Tibial artery (tissue), 4 donors: ENCODE measurements at regions not wholly inside any gene's neighbourhood (a gene's known extent, or its start where the extent isn't known, plus 50 kb on each side); places are given as distances from the start of the nearest gene placed in this dataset.

Source experiments
- DNase-seq, 2 donors: peaks; one replicate each; pipeline ENCODE4 v3.0.0-alpha.2; 2019
- H3K27ac ChIP-seq, 2 donors: fragments of 200-600 bp; sonication (generic) in 1 of 2; 1 replicate in 1 of 2; 2 replicates in 1 of 2; pipeline ENCODE4 v1.5.1; 2018 to 2019; ENCODE audit warnings: mild to moderate bottlenecking in 1 of 2
- H3K27me3 ChIP-seq, 2 donors: fragments of 200-600 bp; sonication (generic) in 1 of 2; one replicate each; pipeline versions ENCODE4 v1.5.1 to v1.6.0; 2016 to 2019
- H3K36me3 ChIP-seq, 3 donors: fragments of 200-600 bp; sonication (generic) in 2 of 3; one replicate each; pipeline ENCODE4 v1.5.1; 2016 to 2019; ENCODE audit warnings: mild to moderate bottlenecking in 2 of 3
- H3K4me1 ChIP-seq, 4 donors: fragments of 200-600 bp; sonication (generic) in 2 of 4; 1 replicate in 3 of 4; 2 replicates in 1 of 4; pipeline ENCODE4 v1.5.1; 2016 to 2019
- H3K4me3 ChIP-seq, 2 donors: fragments of 200-600 bp; sonication (generic) in 1 of 2; 1 replicate in 1 of 2; 2 replicates in 1 of 2; pipeline ENCODE4 v1.5.1; 2018 to 2019; ENCODE audit warnings: mild to moderate bottlenecking in 2 of 2
- H3K9me3 ChIP-seq, 3 donors: fragments of 200-600 bp; sonication (generic) in 1 of 3; one replicate each; pipeline ENCODE4 v1.5.1; 2016 to 2019
- intact Hi-C: fragments of 100-400 bp; cut with DNase I; formaldehyde crosslinking; loops from one replicate; pipeline ENCODE4 v1.15.0; 2023; ENCODE audit warnings: low total_unique reads
- TF ChIP-seq, protein P1 (sequence below), 2 experiments: fragments of 200-600 bp in 1 of 2; fragments of 450-650 bp in 1 of 2; IDR thresholded peaks; one replicate each; pipeline ENCODE4 v1.5.1; 2017 to 2019; ENCODE audit warnings: antibody characterized with exemption in 2 of 2, mild to moderate bottlenecking in 1 of 2, moderate library complexity in 1 of 2

DNA sequence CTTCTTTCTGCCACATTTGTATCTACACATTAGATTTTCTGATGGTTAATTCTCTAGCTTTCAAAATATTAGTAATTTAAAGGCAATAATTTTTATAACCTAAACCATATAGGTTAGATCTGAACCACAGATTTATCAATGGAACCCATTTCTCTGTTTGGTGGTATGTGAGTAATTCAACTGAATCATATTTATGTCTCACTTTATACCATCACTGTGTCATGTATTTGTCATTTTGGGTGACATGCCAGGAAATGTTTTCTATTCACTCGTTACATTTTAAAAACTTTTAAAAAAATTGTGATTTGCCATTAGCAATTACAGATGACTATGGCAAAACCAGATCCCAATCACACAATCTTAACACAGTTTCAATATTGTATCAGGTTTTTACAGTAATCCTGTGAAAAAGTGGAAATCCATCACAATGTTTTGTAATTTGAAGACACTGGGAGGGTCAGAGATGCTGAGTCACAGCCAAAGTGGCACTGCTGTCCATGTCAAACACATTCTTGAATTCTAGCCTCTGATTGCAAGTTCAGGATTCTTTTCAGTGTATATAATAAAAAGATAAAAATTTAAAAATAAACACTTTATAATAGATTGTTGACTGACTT is 356.0 kb upstream of the RBMS3 start:
- no peaks in the 10 kb centered on the region for H3K4me1 ChIP-seq
- TF ChIP-seq, protein P1, sequence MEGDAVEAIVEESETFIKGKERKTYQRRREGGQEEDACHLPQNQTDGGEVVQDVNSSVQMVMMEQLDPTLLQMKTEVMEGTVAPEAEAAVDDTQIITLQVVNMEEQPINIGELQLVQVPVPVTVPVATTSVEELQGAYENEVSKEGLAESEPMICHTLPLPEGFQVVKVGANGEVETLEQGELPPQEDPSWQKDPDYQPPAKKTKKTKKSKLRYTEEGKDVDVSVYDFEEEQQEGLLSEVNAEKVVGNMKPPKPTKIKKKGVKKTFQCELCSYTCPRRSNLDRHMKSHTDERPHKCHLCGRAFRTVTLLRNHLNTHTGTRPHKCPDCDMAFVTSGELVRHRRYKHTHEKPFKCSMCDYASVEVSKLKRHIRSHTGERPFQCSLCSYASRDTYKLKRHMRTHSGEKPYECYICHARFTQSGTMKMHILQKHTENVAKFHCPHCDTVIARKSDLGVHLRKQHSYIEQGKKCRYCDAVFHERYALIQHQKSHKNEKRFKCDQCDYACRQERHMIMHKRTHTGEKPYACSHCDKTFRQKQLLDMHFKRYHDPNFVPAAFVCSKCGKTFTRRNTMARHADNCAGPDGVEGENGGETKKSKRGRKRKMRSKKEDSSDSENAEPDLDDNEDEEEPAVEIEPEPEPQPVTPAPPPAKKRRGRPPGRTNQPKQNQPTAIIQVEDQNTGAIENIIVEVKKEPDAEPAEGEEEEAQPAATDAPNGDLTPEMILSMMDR (IDR thresholded peaks at IDR 0.05) = no peak
- H3K36me3 ChIP-seq = no peaks in the 10 kb centered on the region
- intact Hi-C loops = no loop called here
- no peak overlapping the region for H3K27ac ChIP-seq
- no peaks in the 10 kb centered on the region for H3K9me3 ChIP-seq
- no peak overlapping the region for H3K4me3 ChIP-seq
- no peak for DNase-seq
- H3K27me3 ChIP-seq = no peaks in the 10 kb centered on the region

DNA sequence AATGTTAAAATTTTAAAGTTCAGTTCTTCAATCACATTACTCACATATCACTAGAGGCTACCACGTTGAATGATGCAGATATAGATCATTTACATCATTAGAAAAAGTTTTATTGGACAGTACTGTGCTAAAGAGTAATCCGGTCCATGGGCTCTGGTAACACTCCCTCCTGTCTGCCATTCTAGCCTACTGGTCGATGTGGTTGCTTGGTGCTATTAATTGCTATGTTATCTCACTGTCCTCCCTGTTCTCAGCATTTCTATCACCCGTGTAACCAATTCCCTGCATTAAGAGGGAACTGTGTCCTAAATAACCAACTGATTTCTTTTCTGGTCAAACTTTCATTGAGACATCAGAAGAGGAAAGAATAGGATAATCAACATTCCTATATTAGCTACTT is 347.5 kb upstream of the RBMS3 start:
- DNase-seq = no peak
- TF ChIP-seq, protein P1 (IDR thresholded peaks at IDR 0.05) = no peak
- Histone ChIP-seq H3K4me3 (no peak overlapping the region), H3K36me3 (no peaks in the 10 kb centered on the region), H3K9me3 (no peaks in the 10 kb centered on the region), H3K27ac (no peak overlapping the region), H3K27me3 (no peaks in the 10 kb centered on the region), H3K4me1 (no peaks in the 10 kb centered on the region)
- intact Hi-C loops = no loop called here

DNA sequence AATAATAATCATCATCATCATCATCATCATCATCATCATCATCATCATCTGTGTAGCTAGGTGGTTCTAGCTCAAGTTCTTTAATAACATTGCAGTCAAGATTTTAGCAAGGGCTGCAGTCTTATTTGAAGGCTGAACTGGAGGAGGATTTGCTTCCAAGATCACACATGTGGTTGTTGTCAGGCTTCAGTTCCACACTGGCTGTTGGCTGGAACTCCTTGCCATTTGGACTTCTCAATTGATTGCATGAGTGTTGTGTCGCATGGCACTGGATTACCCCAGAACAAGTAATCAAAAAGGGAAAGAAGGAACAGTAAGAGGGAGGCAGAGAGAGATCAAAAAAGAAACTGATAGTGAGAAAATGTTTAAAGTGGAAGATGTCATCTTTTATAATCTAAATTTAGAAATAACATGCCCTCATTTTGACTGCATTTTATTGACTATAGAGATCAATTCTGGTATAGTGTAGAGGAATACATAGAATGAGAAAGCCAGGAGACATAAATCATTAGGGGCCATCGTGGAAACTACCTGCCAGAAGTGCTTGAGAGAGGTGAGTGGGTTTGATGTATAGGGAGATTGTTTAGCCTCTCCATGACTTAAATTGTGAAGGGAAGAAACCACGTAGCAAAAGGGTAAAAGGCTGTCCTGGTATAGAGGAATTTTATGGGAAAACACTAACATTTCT is 346.6 kb upstream of the RBMS3 start:
- H3K27ac ChIP-seq = no peak overlapping the region
- TF ChIP-seq, protein P1 (IDR thresholded peaks at IDR 0.05) = no peak
- DNase-seq = no peak
- H3K4me1 ChIP-seq = no peaks in the 10 kb centered on the region
- no peaks in the 10 kb centered on the region for H3K9me3 ChIP-seq
- H3K27me3 ChIP-seq = no peaks in the 10 kb centered on the region
- no peak overlapping the region for H3K4me3 ChIP-seq
- intact Hi-C loops = no loop called here
- H3K36me3 ChIP-seq = no peaks in the 10 kb centered on the region

DNA sequence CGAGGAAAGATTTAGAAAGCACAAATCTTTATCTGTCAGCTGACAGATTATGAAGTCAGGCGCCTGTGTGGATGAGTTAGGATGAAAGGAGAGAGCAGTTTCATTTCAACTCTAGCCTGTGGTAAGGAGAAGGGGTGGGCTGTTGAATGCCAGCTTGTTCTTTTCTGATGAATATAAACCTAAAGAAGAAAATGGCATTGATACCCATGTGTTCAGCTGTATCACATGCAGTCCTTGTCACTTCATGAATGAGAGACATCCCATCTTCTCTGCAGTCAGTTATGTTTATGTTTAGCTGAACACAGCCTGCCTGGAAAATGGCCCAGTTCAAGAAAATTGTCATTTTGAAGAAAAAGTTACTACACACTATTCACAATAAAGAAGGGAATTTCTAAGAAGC is 345.7 kb upstream of the RBMS3 start:
- DNase-seq = no peak
- peaks cover 0 to 7% (median 2%) of the 10 kb centered on the region in 4 donors for H3K4me1 ChIP-seq
- no peak overlapping the region for H3K4me3 ChIP-seq
- TF ChIP-seq, protein P1 (IDR thresholded peaks at IDR 0.05) = no peak
- no peaks in the 10 kb centered on the region for H3K9me3 ChIP-seq
- no peak overlapping the region for H3K27ac ChIP-seq
- H3K36me3 ChIP-seq = no peaks in the 10 kb centered on the region
- no peaks in the 10 kb centered on the region for H3K27me3 ChIP-seq
- intact Hi-C loops = no loop called here

DNA sequence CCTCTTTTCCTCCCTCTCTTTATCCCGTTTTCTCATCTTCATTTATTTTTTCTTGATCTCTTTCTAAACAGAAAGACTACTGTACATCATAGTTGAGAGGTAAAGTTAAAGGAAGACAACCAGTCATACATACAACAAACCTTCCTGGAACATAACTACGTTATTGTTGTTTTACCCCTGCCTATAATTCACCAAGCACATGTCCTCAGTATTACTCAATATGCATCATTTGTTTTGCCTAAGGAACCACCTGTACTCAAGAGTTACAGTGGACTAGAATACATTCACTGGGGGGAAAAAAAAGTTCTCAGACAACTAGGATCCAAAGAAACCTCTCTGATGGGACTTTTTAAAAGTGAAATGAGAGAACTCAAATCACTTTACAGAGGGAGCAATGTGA is 344.7 kb upstream of the RBMS3 start:
- peaks cover 0 to 17% (median 8%) of the 10 kb centered on the region in 4 donors for H3K4me1 ChIP-seq
- H3K36me3 ChIP-seq = no peaks in the 10 kb centered on the region
- no peak for DNase-seq
- H3K9me3 ChIP-seq = no peaks in the 10 kb centered on the region
- no peak overlapping the region for H3K4me3 ChIP-seq
- TF ChIP-seq, protein P1 (IDR thresholded peaks at IDR 0.05) = no peak
- intact Hi-C loops = no loop called here
- H3K27ac ChIP-seq = no peak overlapping the region
- no peaks in the 10 kb centered on the region for H3K27me3 ChIP-seq
